ENCODE measurements at regions not wholly inside any gene's neighbourhood (a gene's known extent, or its start where the extent isn't known, plus 50 kb on each side); places are given as distances from the start of the nearest gene placed in this dataset.

GRCh38 chr5:126715765-126716164, 61.2 kb upstream of the LMNB1 start:
- H3K9me3 Mint-ChIP-seq = no peaks in the 10 kb centered on the region; a peak in 1 of 5 replicates
- H3K4me3 Mint-ChIP-seq = no peak overlapping the region
- H3K14ac ChIP-seq (ENCODE audit: insufficient read depth, low read length) = no peak overlapping the region
- no CpG with 5 or more reads among the region's 3 CpGs for WGBS (ENCODE audit: extremely low coverage, insufficient read length, low lambda C conversion rate)
- H3K9ac ChIP-seq (ENCODE audit: extremely low read depth, insufficient read length, low read length) = no peak overlapping the region
- no peak for DNase-seq
- H2AK5ac ChIP-seq (ENCODE audit: insufficient read length, low read length) = no peak overlapping the region
- no peak overlapping the region for H3K23ac ChIP-seq (ENCODE audit: insufficient read length, low read depth, low read length)
- H3K9me3 ChIP-seq (ENCODE audit: control insufficient read depth, low read depth, low read length) = no peaks in the 10 kb centered on the region
- H2BK5ac ChIP-seq (ENCODE audit: insufficient read length, low read length) = no peak overlapping the region
- no peak overlapping the region for H3K18ac ChIP-seq (ENCODE audit: insufficient read length, low read depth, low read length)
- no peak overlapping the region for H2BK15ac ChIP-seq (ENCODE audit: low read depth, low read length)
- H4K5ac ChIP-seq (ENCODE audit: insufficient read length, low read depth, low read length) = no peak overlapping the region
- TF ChIP-seq CTCF (conservative IDR thresholded peaks at IDR 0.05) = no peak
- H3K4ac ChIP-seq (ENCODE audit: low read depth, low read length) = no peak overlapping the region
- H3K27me3 Mint-ChIP-seq (ENCODE audit: low read depth) = no peaks in the 10 kb centered on the region; the same call in 1 of the 2 replicates
- H3K4me2 ChIP-seq (ENCODE audit: insufficient read depth, insufficient read length, low read length) = no peak overlapping the region
- no peak overlapping the region for H2BK12ac ChIP-seq (ENCODE audit: insufficient read length, low read depth, low read length)
- no peaks in the 10 kb centered on the region for H3K23me2 ChIP-seq (ENCODE audit: insufficient read length, low read depth, low read length, poor library complexity, severe bottlenecking)
- H2BK20ac ChIP-seq (ENCODE audit: low read depth, low read length, poor library complexity, severe bottlenecking) = no peak overlapping the region
- no peak overlapping the region for H2BK120ac ChIP-seq (ENCODE audit: low read depth, low read length, poor library complexity, severe bottlenecking)
- H4K8ac ChIP-seq (replicated peaks; ENCODE audit: insufficient read length, low read depth, low read length) = no peak overlapping the region
- no peak overlapping the region for H3T11ph ChIP-seq (ENCODE audit: low read length)
- peaks cover 8% of the 10 kb centered on the region; the same call in 1 of the 2 replicates for H3K4me1 ChIP-seq (ENCODE audit: insufficient read depth, low read length)
- H3K79me2 ChIP-seq (ENCODE audit: insufficient read depth, low read length) = no peaks in the 10 kb centered on the region
- H2AFZ ChIP-seq (ENCODE audit: low read length) = no peak overlapping the region
- no peaks in the 10 kb centered on the region for H3K27me3 ChIP-seq (ENCODE audit: insufficient read depth, low read length)
- no peak overlapping the region for H3K27ac ChIP-seq (ENCODE audit: insufficient read length, low read depth, low read length)
- no peak overlapping the region for H3K56ac ChIP-seq (ENCODE audit: insufficient read length, low read depth, low read length)
- H3K4me1 Mint-ChIP-seq = peaks cover 10 to 12% of the 10 kb centered on the region in 2 experiments
- no peaks in the 10 kb centered on the region for H3K79me1 ChIP-seq (ENCODE audit: insufficient read depth, low read depth, low read length, poor library complexity, severe bottlenecking)
- no peak overlapping the region for H4K91ac ChIP-seq (ENCODE audit: insufficient read length, low read depth, low read length)
- H3K27ac Mint-ChIP-seq = no peak overlapping the region; a peak in 1 of 7 replicates
- no peaks in the 10 kb centered on the region for H3K36me3 Mint-ChIP-seq (ENCODE audit: insufficient read depth in 1 of 3, low read depth in 3 of 3)
- no peaks in the 10 kb centered on the region for H4K20me1 ChIP-seq (ENCODE audit: control insufficient read depth, insufficient read depth, insufficient read length)
